BJ (cell line): ENCODE measurements at regions not wholly inside any gene's neighbourhood (a gene's known extent, or its start where the extent isn't known, plus 50 kb on each side); places are given as distances from the start of the nearest gene placed in this dataset.

ENCODE experiments used
- CTCF ChIA-PET: fragments of 350-600 bp; formaldehyde crosslinking; extraction: SDS; loops from one replicate; lab custom pipeline; 2021; ENCODE audit warnings: antibody characterized with exemption, inconsistent platforms; lab: Yijun Ruan, JAX
- POLR2A ChIA-PET: fragments of 300-600 bp; sonication (Branson Sonifier 250); formaldehyde crosslinking; extraction: SDS; loops from one replicate; lab custom pipeline; 2021; ENCODE audit warnings: antibody characterized with exemption; lab: Charles Lee
- DNase-seq: peaks from one replicate; pipeline ENCODE4 v3.0.0-alpha.2; 2011; ENCODE audit warnings: low read depth
- H3K27me3 ChIP-seq: 2 replicates; pipeline ENCODE4 v1.6.0; 2011; ENCODE audit warnings: low read length; ENCODE audit not compliant: control insufficient read depth, insufficient read depth
- H3K36me3 ChIP-seq: 2 replicates; pipeline ENCODE4 v1.5.1; 2011; ENCODE audit warnings: low read length; ENCODE audit not compliant: control insufficient read depth, insufficient read depth
- H3K4me3 ChIP-seq: 2 replicates; pipeline ENCODE4 v1.5.1; 2011; ENCODE audit warnings: low read depth, mild to moderate bottlenecking, control low read depth, low read length
- CTCF ChIP-seq: IDR thresholded peaks from 2 replicates; pipeline ENCODE4 v1.5.1; 2011; ENCODE audit warnings: low read depth, mild to moderate bottlenecking, control low read depth, inconsistent platforms, low read length, moderate library complexity; ENCODE audit not compliant: insufficient read depth

- TF ChIP-seq CTCF: no peak
- H3K4me3 ChIP-seq: no peak overlapping the region
- no peak for DNase-seq
- ChIA-PET CTCF (no interaction called here), POLR2A (no interaction called here)
- H3K27me3 ChIP-seq: no peaks in the 10 kb centered on the region
- no peaks in the 10 kb centered on the region for H3K36me3 ChIP-seq
Observed at GRCh38 chr2:155235710-155236109, 537.2 kb downstream of the KCNJ3 start.

GRCh38 chr2:155223781-155224406 is 525.4 kb downstream of the KCNJ3 start:
- DNase-seq: no peak
- CTCF ChIA-PET: interaction anchor here (0.7 to 0.9 kb wide), 3 partner anchors 598 to 766 kb away, joined by 3 to 4 read pairs (median 3); no protein-coding TSS in a partner anchor
- POLR2A ChIA-PET: no interaction called here
- TF ChIP-seq CTCF: peak; percentile 44
- Histone ChIP-seq H3K36me3 (no peaks in the 10 kb centered on the region), H3K27me3 (no peaks in the 10 kb centered on the region), H3K4me3 (no peak overlapping the region)

- TF ChIP-seq CTCF: no peak
- no peak overlapping the region for H3K4me3 ChIP-seq
- ChIA-PET POLR2A (no interaction called here), CTCF (no interaction called here)
- no peak for DNase-seq
- no peaks in the 10 kb centered on the region for H3K36me3 ChIP-seq
- no peaks in the 10 kb centered on the region for H3K27me3 ChIP-seq
Observed at GRCh38 chr2:155218945-155219344, 520.5 kb downstream of the KCNJ3 start.

GRCh38 chr2:155218292-155218924 is 519.9 kb downstream of the KCNJ3 start:
- TF ChIP-seq CTCF: no peak
- POLR2A ChIA-PET: no interaction called here
- no peaks in the 10 kb centered on the region for H3K27me3 ChIP-seq
- DNase-seq: no peak
- CTCF ChIA-PET: no interaction called here
- H3K36me3 ChIP-seq: no peaks in the 10 kb centered on the region
- no peak overlapping the region for H3K4me3 ChIP-seq

GRCh38 chr2:155215037-155215707 is 516.7 kb downstream of the KCNJ3 start:
- Histone ChIP-seq H3K36me3 (no peaks in the 10 kb centered on the region), H3K4me3 (no peak overlapping the region), H3K27me3 (no peaks in the 10 kb centered on the region)
- no peak for DNase-seq
- ChIA-PET POLR2A (no interaction called here), CTCF (no interaction called here)
- no peak for TF ChIP-seq CTCF
